ENCODE measurements at regions not wholly inside any gene's neighbourhood (a gene's known extent, or its start where the extent isn't known, plus 50 kb on each side); places are given as distances from the start of the nearest gene placed in this dataset.
"Not testable (repeated sequence)": the region's sequence is repeated elsewhere in the genome, so short reads cannot be mapped to it uniquely, and the experiment has no call there.

- no peak for DNase-seq
Measured at GRCh38 chr2:224146356-224147160, 107.5 kb upstream of the SERPINE2 start.

GRCh38 chr2:224145751-224146355, 106.8 kb upstream of the SERPINE2 start:
- DNase-seq: no peak

- DNase-seq: no peak
Measured at GRCh38 chr2:224143526-224143925, 104.4 kb upstream of the SERPINE2 start.

GRCh38 chr2:224142397-224143312, 103.6 kb upstream of the SERPINE2 start:
- DNase-seq: no peak

- no peak for DNase-seq
Measured at GRCh38 chr2:224141304-224141703, 102.2 kb upstream of the SERPINE2 start.

GRCh38 chr2:224137208-224137607, 98.1 kb upstream of the SERPINE2 start:
- DNase-seq: no peak

GRCh38 chr2:224136396-224136795, 97.3 kb upstream of the SERPINE2 start:
- DNase-seq: no peak

- DNase-seq: no peak
Measured at GRCh38 chr2:224135881-224136280, 96.8 kb upstream of the SERPINE2 start.

GRCh38 chr2:224134003-224134734, 95.1 kb upstream of the SERPINE2 start:
- DNase-seq: no peak

- DNase-seq: no peak
Measured at GRCh38 chr2:224133387-224133786, 94.3 kb upstream of the SERPINE2 start.

GRCh38 chr2:224127871-224128501, 88.9 kb upstream of the SERPINE2 start:
- DNase-seq: peak; percentile 11

GRCh38 chr2:224126440-224126839, 87.4 kb upstream of the SERPINE2 start:
- peak; percentile 57 for DNase-seq

- peak; percentile 57 for DNase-seq
Measured at GRCh38 chr2:224126003-224126402, 86.9 kb upstream of the SERPINE2 start.

GRCh38 chr2:224122542-224122941, 83.5 kb upstream of the SERPINE2 start:
- no peak for DNase-seq

- no peak for DNase-seq
Measured at GRCh38 chr2:224121406-224122067, 82.5 kb upstream of the SERPINE2 start.

GRCh38 chr2:224120986-224121385, 81.9 kb upstream of the SERPINE2 start:
- peak; percentile 17 for DNase-seq

- not testable (repeated sequence) for DNase-seq
Measured at GRCh38 chr2:224119846-224120245, 80.8 kb upstream of the SERPINE2 start.

GRCh38 chr2:224114428-224114827, 75.3 kb upstream of the SERPINE2 start:
- no peak for DNase-seq

GRCh38 chr2:224113930-224114329, 74.8 kb upstream of the SERPINE2 start:
- not testable (repeated sequence) for DNase-seq

GRCh38 chr2:224111576-224111975, 72.5 kb upstream of the SERPINE2 start:
- no peak for DNase-seq

GRCh38 chr2:224110811-224111210, 71.7 kb upstream of the SERPINE2 start:
- DNase-seq: no peak

All from skin of body (tissue), 1 donor.